ENCODE measurements at regions not wholly inside any gene's neighbourhood (a gene's known extent, or its start where the extent isn't known, plus 50 kb on each side); places are given as distances from the start of the nearest gene placed in this dataset.

- H3K27ac ChIP-seq (replicated peaks): no peak overlapping the region
- H3K27me3 ChIP-seq (ENCODE audit: low read depth): no peaks in the 10 kb centered on the region
- H3K4me1 ChIP-seq: no peaks in the 10 kb centered on the region
- TF ChIP-seq CTCF (IDR thresholded peaks at IDR 0.05; ENCODE audit: borderline replicate concordance): no peak
- no peak for DNase-seq
- H3K9me3 ChIP-seq (replicated peaks): no peaks in the 10 kb centered on the region
- intact Hi-C loops (cut with micrococcal nuclease): no loop called here
- no peak overlapping the region for H3K4me3 ChIP-seq
- H3K36me3 ChIP-seq: no peaks in the 10 kb centered on the region
Observed at GRCh38 chr4:106628586-106629267, 260.1 kb upstream of the GIMD1 start.

GRCh38 chr4:106627051-106627450 lies 258.5 kb upstream of the GIMD1 start:
- H3K36me3 ChIP-seq: no peaks in the 10 kb centered on the region
- no peak for TF ChIP-seq CTCF (IDR thresholded peaks at IDR 0.05; ENCODE audit: borderline replicate concordance)
- no peaks in the 10 kb centered on the region for H3K4me1 ChIP-seq
- no peaks in the 10 kb centered on the region for H3K27me3 ChIP-seq (ENCODE audit: low read depth)
- H3K27ac ChIP-seq (replicated peaks): no peak overlapping the region
- DNase-seq: no peak
- H3K4me3 ChIP-seq: no peak overlapping the region
- intact Hi-C loops (cut with micrococcal nuclease): no loop called here
- H3K9me3 ChIP-seq (replicated peaks): no peaks in the 10 kb centered on the region

- Histone ChIP-seq H3K27me3 (ENCODE audit: low read depth) (no peaks in the 10 kb centered on the region), H3K9me3 (replicated peaks) (no peaks in the 10 kb centered on the region), H3K4me1 (no peaks in the 10 kb centered on the region), H3K36me3 (no peaks in the 10 kb centered on the region), H3K4me3 (no peak overlapping the region), H3K27ac (replicated peaks) (no peak overlapping the region)
- intact Hi-C loops (cut with micrococcal nuclease): no loop called here
- no peak for TF ChIP-seq CTCF (IDR thresholded peaks at IDR 0.05; ENCODE audit: borderline replicate concordance)
- DNase-seq: no peak
Observed at GRCh38 chr4:106624671-106625070, 256.1 kb upstream of the GIMD1 start.

- no peak for DNase-seq
- Histone ChIP-seq H3K9me3 (replicated peaks) (no peaks in the 10 kb centered on the region), H3K4me1 (no peaks in the 10 kb centered on the region), H3K36me3 (no peaks in the 10 kb centered on the region), H3K4me3 (no peak overlapping the region), H3K27me3 (ENCODE audit: low read depth) (no peaks in the 10 kb centered on the region), H3K27ac (replicated peaks) (no peak overlapping the region)
- intact Hi-C loops (cut with micrococcal nuclease): no loop called here
- TF ChIP-seq CTCF (IDR thresholded peaks at IDR 0.05; ENCODE audit: borderline replicate concordance): no peak
Observed at GRCh38 chr4:106618956-106619355, 250.4 kb upstream of the GIMD1 start.

- DNase-seq: no peak
- Histone ChIP-seq H3K9me3 (replicated peaks) (no peaks in the 10 kb centered on the region), H3K4me3 (no peak overlapping the region), H3K27ac (replicated peaks) (no peak overlapping the region), H3K4me1 (no peaks in the 10 kb centered on the region), H3K36me3 (no peaks in the 10 kb centered on the region), H3K27me3 (ENCODE audit: low read depth) (no peaks in the 10 kb centered on the region)
- intact Hi-C loops (cut with micrococcal nuclease): no loop called here
- no peak for TF ChIP-seq CTCF (IDR thresholded peaks at IDR 0.05; ENCODE audit: borderline replicate concordance)
Observed at GRCh38 chr4:106615961-106616360, 247.4 kb upstream of the GIMD1 start.
